ENCODE measurements at regions not wholly inside any gene's neighbourhood (a gene's known extent, or its start where the extent isn't known, plus 50 kb on each side); places are given as distances from the start of the nearest gene placed in this dataset.

DNA sequence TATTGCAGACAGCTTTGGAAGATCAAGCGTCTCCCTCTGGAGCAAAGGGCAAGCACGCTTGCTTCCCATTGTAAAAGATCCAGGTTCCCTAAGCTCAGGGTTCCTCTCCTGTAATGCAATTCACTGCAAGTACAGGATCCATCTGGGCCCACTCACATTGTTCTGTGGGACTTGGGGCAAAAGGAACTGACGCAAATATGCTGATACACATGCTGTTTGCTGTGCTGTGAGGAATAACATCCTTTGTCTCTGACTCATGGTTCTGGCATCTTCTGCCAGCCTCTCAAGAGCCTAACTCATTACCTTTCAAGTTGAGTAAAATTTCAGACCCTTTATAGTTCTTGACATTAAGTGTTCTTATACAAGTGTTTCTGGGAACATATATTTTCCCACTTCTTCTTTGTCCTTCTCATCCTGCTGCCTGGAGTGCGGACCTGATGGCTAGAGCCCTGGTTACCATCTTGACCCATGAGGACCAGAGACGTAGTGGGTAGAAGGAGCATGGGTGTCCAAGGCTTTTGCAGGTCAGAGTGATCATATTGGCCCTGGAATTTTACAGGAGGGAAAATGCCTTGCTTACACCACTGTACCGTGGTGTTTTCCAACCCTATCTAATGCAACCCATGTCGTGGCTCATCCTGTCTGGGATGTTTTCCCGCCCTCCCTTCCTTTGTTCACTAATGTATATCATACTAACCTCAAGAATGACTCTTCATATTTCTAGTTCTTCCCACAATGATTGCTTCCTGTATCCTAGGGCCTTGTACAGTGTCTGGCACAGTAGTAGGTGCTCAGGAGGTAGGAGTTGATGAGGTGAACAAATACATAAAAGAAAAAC lies 145.7 kb upstream of the GLI2 start:
- DNase-seq (ENCODE audit: low spot score) = no peak

DNA sequence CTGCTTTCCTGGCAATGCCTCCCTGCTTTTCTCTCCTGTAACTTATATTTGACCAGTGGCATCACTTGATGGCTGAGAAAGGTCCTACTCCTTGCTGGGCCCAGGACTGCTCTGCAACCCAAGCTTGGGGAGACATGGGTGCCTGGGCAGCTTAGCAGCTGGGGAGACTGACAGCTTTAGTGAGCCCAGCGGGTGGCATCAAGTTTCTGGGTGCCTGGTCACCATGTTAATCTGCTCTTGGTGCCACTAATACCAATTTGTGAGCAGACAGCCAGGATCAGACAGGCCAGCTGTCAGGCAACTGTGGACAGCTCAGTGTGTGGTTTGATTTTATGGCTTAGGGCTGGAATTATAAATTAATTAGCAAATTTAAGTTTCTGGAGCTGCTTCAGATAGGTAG lies 144.8 kb upstream of the GLI2 start:
- no peak for DNase-seq (ENCODE audit: low spot score)

DNA sequence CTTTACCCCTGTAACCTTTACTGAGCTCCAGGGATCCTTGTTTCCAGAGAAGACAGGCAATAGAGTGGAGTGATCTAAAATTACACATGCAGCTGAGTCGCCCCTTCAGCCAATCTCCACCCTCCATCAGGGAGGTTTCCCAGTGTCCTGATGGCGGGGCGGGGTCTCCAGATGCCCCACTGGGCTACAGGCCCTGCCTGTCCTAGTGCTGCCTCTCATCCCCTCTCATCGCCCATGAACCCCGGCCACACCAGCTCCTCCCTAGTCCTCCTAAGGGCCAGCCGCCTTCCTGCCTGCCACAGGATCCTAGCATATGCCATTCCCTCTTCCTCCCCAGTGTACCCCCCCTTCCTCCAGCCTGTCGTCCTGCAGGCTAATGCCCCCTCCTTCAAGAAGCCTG lies 144.1 kb upstream of the GLI2 start:
- DNase-seq (ENCODE audit: low spot score) = no peak

DNA sequence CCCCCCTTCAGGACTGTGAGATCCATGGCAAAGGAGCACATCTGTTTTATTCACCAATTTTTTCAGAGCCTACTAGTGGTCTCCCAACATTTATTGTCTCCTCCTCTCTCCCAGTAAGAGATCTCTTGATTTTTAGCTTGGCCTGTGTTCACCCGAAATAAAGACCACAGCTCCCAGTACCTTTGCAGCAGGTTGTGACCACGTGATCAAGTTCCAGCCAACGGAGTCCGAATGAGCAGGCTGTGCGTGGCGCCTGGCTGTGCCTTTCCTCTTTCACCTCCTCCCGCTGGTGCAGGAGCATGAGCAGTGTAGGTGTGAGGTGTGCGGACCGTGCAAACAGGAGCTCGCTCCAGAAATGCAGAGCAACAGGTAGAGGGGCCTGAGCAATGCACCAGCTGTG lies 143.6 kb upstream of the GLI2 start:
- no peak for DNase-seq (ENCODE audit: low spot score)

DNA sequence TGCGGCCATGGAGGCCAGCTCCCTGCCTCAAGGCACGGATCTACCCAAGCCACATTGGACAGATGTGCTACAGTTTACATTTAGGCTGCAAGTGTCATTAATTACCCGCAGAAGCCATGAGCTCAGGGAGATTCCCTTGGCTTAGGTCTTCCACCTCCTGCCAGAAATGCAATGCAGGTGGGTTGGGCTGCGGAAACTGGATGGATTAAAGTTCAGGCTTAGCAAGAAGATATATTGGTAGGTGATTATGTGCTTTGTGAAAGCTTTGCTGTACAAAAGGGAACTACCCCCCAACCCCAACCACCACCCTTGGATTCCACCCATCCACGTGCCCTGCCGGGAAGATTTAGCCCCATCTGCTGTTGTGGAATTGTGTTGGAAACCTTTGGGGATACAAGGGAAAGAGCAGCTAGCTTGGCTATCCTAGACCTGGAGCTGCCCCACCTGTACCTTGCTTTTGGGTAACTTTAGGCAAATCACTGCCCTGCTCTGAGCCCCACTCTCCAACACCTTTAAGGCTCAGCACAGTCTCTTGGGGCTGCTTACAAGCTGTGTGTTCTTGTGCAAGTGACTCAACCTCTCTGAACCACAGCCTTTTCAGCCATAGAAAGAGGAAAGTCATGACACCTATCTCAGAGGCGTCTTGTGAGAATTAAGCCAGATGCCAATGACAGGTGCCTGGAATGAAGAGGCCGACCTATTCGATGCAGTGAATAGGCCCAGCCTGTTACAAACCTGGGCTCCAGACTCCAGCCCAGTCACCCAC lies 141.6 kb upstream of the GLI2 start:
- DNase-seq (ENCODE audit: low spot score) = no peak

DNA sequence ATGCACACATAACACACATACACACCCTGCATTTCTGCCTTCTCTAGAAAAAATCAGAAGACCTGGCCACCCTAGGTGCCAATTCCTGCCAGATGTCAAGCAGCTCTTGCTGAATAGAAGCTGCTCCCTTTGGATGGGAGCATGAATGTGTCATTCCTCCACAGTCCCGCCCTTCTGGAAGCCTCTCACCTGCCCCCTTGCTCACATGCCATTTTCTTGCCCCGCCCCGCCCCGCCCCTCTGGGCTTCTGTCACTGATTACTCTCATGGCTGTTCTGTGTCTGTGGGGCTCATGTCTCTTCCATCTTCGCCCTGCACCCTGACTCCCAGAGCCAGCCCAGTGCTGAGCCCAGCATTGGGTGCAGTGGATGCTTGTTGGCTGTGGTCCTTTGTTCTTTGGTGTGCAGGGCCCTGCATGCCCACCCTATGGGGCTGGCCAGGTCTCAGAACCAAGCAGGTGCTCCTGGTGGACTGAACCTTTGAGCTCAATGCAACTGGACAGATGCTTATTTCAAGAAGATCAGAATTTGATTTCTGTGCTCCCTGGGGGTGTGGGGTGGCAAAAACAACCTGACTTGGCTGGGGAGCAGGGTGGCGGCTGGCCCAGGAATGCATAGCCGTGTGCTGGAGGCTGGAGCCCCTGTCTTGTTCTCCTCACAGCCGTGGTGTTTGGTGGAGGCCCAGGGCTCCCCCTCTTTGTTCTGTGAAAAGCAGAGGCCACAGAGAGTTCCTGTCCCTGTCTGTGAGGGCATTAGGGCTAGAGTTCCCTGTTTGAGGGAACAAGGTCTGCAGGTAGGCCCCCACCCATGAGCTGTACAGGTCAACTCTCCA lies 140.6 kb upstream of the GLI2 start:
- peak; percentile 34 for DNase-seq (ENCODE audit: low spot score)

DNA sequence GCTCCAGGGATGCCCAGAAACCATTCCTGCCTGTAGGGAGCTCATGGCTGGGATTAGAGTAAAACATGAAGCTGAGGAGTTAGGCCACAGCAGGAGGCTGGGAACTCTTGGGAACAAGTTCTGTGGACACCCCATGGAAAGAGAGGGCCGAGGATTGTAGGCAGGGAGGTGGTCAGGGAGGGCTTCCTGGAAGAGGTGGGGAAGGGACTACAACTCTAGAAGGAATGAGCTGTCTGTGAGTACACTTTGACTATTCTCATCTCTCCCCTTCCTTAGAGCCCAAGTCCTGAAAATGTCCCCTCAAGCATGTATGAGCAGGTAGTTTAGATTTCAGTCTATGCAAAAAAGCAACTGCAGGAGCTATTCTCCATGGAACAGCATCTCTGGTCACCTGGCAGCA lies 139.9 kb upstream of the GLI2 start:
- DNase-seq (ENCODE audit: low spot score) = no peak

DNA sequence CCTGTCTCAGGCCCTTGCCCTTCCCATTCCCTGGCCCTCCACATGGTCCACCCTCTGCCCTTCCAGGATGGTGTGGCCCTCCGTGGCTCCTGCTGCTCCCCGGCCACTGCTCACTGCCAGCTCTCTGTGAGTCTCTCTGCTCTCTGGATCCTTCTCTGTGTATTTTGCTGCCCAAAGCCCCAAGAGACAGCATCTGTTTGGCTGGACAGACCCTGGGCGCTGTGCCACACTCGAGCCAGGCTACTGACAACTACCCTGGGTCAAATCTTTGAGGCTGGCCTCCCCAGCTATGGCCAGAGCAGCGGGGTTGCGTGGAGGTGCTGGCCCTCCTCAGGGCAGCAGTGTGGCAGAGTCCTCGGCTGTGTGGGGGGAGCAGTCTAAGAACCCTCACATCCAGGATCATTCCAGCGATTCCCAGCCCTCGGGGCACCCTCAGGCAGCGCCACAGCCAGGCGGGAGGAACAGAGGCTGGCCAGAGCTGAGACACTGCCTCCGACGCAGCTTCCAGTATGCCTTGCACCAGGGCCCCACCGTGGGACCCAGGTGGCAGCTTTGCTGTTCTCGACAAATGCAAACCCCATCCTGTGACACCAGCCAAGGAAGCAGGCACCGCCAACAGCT lies 139.4 kb upstream of the GLI2 start:
- peak; percentile 38 for DNase-seq (ENCODE audit: low spot score)

DNA sequence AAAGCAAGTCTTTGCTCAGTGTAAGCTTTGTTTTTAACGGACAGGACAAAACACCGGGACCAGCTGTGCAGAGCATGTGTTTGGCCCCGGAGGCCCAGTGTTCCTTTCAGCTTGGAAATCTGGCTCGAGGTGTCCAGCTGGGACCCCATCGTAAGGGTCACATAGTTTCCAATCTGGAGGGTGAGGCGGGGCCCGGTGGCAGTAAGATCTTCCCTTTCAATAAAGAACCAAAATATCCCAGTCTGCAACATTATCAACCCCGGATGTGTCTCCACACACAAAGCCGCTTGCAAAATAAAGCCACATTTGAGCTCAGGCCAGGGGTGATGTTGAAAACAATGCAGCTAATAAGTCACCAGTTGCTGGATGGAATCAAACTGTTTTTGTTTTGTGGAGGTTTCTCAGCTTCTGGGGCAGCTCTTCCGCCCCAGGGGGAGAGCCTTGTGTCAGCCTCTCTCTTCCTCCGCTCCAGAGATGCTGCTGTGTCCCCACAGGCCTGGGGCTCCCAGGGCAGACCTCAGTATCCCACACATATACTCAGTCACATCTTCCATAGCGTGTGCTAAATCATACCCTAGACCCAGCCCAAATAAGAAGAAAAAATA lies 138.6 kb upstream of the GLI2 start:
- peak; percentile 90 for DNase-seq (ENCODE audit: low spot score)

DNA sequence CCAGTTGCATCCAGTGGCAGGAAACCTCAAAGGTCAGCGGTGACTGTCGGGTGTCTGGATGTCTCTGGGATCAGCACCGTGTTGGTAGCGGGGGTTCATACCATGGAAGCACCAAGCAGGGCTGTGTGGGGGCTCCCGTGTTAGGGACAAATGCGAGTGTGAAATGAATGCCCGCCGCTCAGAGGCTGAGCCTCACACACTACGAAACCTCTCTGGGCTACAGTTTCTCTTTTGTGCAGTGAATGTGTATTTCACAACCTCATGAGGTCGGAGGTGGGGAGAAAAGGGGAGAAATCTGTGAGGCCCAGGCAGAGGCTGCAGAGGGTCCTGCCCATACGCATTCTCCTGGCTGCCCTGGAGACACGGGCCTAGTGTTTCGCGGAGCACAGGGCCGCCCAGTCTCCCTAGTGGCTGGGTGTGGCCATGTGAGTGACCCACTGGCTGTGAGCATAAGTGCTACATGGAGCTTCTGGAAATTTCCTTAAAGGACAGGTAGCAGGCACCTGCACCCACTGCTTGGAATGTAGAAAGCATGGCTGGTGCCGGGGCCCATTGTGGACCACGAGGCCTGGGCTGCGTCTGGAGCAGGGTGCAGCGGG lies 138.0 kb upstream of the GLI2 start:
- DNase-seq (ENCODE audit: low spot score) = no peak

DNA sequence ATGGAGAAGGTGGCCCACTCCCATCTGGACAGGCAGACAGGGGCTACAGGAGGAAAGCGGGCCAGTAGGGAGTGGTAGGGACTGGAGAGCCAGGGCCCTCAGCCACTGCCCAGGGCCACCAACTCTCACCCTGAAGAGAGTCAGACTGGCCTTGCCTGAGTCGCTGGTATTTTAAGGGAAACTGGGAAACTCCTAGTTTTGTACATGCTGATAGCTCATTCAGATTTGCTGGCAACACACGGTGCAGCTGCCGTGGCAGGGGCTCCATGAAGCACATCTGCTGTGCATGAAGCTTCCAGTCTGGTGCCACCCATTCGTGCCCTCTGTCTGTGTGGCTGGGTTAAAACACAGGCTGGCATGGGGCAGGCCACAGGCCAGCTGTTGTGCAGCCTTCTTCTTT lies 137.3 kb upstream of the GLI2 start:
- DNase-seq (ENCODE audit: low spot score) = no peak

DNA sequence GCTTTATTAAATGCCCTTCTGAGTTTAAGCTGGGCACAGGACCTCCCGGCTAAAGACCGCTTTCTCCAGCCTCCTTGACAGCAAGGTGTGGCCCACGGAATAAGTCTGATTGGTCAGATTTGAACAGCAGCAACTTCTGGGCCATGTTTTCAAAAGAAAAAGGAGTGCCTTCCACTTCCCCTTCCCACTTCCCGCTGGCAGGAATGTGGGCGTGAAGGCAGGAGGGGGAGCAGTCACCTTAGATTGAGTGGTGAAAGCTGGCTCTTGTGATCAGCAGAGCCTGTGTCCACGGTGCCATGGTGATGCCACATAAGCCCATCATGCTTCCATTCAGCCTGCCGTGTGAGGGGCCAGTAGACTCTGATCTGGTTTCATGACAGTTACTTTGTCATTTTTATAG lies 136.6 kb upstream of the GLI2 start:
- DNase-seq (ENCODE audit: low spot score) = no peak

DNA sequence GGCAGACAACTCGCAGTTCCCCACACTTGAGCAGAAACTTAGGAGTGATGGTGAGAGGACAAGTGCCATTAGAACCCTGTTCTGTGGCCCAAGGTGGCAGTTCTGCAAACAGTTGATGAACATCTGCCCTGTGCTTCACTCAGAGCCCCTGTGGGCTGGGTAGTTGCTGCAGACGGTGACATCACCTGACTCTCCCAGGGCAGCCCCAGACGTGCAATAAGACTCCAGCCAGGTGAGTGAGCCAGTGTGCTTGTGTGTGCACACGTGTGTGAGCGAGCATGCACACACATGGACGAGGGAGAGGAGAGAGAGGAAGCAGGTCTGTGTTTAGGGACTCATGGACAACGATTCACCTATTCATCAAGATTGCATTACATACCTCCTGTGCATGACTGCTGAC lies 136.0 kb upstream of the GLI2 start:
- DNase-seq (ENCODE audit: low spot score) = no peak

DNA sequence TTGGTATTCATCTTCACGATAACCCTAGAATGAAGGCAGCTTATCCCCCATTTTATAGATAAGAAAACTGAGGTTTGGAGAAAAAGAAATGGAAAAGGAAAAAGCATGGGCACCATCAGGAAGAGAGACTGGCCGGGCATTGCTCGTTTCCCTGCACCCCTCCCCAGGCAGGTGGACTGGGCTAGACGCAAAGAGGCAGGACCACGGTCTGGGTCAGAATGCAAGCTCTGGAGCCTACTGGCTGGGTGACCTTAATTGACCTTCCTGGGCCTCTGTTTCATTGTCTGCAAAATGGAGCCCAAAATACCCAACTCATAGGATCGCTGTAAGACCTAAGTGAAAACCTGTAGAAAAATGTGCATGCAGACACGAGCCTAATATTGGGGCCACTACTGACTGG lies 135.3 kb upstream of the GLI2 start:
- DNase-seq (ENCODE audit: low spot score) = no peak

DNA sequence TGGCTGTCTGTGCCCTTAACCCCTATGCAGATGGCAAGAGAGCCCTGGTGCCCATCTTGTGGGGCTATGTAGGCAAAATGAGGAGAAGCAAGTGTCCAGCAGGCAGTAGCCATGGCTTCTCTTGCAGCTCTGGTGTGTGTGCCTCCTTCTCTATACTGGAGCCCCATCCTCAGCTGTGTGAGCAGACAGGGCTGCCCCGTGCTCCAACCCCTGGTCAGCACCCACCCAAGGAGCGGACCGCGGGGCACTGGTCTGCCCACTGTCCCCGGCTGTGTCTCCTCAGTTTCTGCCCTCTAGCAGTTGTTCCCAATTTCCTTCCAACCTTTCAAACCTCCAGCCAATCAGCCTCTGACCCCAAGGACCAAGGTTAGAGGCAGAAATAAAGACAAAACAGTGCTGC lies 134.9 kb upstream of the GLI2 start:
- no peak for DNase-seq (ENCODE audit: low spot score)

DNA sequence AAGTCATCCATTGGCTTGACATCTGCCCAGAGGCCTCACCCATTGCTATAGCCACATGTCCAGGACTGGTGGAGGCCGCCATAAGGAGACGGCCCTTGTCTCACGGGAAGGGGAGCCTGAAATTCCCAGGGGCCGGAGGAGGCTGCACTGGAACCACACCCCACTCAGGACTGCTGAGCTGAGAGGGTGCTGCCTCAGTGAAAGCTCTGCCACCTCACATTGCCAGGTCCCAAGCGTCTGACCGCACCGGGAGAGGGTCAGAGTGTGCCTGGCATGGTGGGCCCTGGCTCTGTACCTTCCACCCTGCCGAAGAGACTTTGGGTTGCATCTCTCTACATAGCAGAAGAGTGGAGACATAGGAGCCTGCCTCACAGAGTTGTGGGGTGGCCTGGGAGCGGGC lies 134.1 kb upstream of the GLI2 start:
- no peak for DNase-seq (ENCODE audit: low spot score)

DNA sequence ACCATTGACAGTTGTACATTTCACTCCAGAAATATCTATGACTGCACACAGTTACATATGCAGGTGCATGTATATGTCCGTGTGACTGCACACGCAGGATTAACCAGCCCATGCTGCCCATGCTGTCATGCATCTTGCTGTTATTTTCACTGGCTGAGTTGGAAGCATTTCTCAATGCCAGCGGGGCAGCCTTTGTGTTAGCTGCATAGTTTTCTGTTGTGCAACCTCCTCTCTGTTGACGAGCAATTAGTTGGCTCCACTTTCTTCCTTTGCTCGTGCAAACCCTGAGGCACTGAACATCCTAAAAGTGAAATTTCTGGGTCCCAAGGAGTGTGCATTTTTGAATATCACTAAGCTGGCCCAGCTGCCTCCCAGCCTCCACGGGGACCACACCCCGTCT lies 133.4 kb upstream of the GLI2 start:
- peak; percentile 43 for DNase-seq (ENCODE audit: low spot score)

DNA sequence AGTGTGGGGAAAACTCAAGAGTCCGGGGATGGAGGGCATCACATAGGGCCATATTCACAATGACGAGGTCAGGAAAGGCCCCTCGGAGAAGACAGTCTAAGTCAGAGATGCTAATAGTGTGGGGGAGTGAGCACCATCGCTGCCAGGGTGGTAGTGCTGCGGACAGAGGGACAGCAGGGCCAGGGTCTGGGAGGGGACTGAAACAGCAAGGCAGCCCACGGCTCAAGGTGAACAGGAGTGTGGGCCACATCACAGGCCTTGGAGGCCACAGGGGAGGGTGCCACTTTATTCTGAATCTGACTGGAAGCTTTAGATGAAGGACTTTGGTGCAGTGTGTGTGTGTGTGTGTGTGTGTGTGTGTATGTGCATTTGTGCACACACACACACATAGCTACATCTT lies 130.9 kb upstream of the GLI2 start:
- DNase-seq (ENCODE audit: low spot score) = no peak

DNA sequence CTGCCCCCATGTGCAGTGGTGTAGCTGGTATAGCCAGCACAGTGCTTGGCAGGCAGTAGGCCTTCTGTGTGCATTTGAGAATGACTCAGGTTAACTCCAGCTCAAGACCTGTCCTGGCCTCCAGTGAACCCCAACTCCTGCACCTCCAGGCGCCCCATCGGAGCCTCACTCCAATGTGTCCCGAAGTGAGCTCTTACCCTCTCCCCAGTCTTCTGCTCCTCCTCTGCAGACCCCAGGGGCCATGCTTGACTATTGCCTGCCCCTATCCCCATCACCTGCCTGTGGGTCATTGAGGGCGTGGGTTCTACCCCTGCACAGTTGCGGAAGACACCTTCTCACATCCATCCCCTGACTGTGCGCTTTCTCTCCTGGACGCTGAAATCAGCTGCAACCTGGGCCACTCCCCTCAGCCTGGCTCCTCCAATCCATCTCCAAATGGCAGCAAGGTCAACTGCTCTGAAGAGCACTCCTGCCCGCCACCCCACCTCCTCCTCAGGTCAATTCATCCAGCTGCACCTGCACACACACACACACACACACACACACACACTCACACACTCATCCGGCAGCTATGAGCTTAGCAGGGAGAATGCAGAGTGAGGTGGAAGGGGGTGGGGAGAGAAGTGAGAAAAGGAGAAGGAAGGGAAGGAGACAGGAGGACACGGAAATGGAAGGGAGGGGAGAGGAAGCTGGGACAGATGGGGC lies 130.3 kb upstream of the GLI2 start:
- DNase-seq (ENCODE audit: low spot score) = no peak

DNA sequence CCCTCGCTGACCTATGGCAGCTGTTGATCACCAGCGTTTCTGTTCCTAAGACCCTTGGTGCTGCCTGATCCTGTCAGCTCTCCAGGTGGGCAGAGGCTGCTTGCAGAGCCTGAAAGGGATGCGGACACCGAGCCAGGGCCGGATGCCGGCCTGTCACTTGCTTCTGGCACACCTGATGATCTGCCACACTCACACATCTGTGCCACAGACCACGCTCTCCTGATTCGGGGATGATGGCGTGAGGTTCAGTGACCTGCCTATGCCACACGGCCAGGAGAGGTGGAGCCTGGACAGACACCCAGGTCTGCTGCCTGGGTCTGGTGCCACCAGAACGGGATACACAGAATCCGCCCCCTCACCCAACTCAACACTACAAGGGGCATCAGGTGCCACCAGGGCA lies 129.4 kb upstream of the GLI2 start:
- no peak for DNase-seq (ENCODE audit: low spot score)

DNA sequence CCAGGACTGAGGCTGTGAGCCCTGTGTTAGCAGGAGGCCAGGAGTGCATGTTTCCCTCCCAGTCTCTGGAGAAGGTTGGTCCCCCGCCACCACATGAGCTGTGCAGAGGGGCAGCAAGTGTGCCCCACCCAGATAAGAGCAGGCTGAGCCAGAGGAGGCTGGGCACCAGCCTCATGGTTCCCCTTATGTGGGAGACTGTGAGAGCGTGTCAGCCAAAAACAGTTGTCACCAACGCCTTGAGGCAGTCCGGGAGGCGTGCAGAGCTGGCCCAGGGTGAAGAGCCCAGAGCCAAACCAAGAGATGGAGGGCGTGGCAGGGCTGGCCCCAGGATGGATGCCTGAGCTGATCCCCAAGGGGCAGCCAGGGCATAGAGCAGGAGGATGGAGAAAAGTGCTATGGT lies 128.7 kb upstream of the GLI2 start:
- DNase-seq (ENCODE audit: low spot score) = peak; percentile 72
